ENCODE measurements at regions not wholly inside any gene's neighbourhood (a gene's known extent, or its start where the extent isn't known, plus 50 kb on each side); places are given as distances from the start of the nearest gene placed in this dataset.
"Not testable (repeated sequence)": the region's sequence is repeated elsewhere in the genome, so short reads cannot be mapped to it uniquely, and the experiment has no call there.

GRCh38 chr5:67984546-67984945 lies 231.0 kb upstream of the PIK3R1 start:
- H3K27me3 ChIP-seq = no peaks in the 10 kb centered on the region
- H3K4me1 ChIP-seq = no peaks in the 10 kb centered on the region
- no peaks in the 10 kb centered on the region for H3K9me3 ChIP-seq
- intact Hi-C loops (cut with DNase I) = no loop called here
- no peaks in the 10 kb centered on the region for H3K36me3 ChIP-seq
- DNase-seq = no peak
- H3K9ac ChIP-seq (ENCODE audit: low read depth in 2 of 2, low read length in 2 of 2) = no peak overlapping the region
- no peak overlapping the region for H3K4me3 ChIP-seq
- no peak overlapping the region for H3K27ac ChIP-seq
- TF ChIP-seq CTCF (IDR thresholded peaks at IDR 0.05) = no peak

GRCh38 chr5:67983251-67984110 lies 232.1 kb upstream of the PIK3R1 start:
- intact Hi-C loops (cut with DNase I) = no loop called here
- no peak for DNase-seq
- H3K27me3 ChIP-seq = no peaks in the 10 kb centered on the region
- H3K9me3 ChIP-seq = no peaks in the 10 kb centered on the region
- H3K4me1 ChIP-seq = no peaks in the 10 kb centered on the region
- no peak overlapping the region for H3K27ac ChIP-seq
- TF ChIP-seq CTCF (IDR thresholded peaks at IDR 0.05) = no peak
- H3K36me3 ChIP-seq = no peaks in the 10 kb centered on the region
- H3K4me3 ChIP-seq = no peak overlapping the region
- no peak overlapping the region for H3K9ac ChIP-seq (ENCODE audit: low read depth in 2 of 2, low read length in 2 of 2)

GRCh38 chr5:67982160-67982559 lies 233.4 kb upstream of the PIK3R1 start:
- DNase-seq; H3K4me1 ChIP-seq; H3K9ac ChIP-seq (ENCODE audit: low read depth in 2 of 2, low read length in 2 of 2); intact Hi-C loops (cut with DNase I); H3K27ac ChIP-seq; H3K36me3 ChIP-seq; H3K27me3 ChIP-seq; H3K9me3 ChIP-seq; H3K4me3 ChIP-seq: not testable (repeated sequence)

GRCh38 chr5:67978171-67978570 lies 237.4 kb upstream of the PIK3R1 start:
- intact Hi-C loops (cut with DNase I) = no loop called here

GRCh38 chr5:67976891-67977601 lies 238.5 kb upstream of the PIK3R1 start:
- no peaks in the 10 kb centered on the region for H3K27me3 ChIP-seq
- no peak overlapping the region for H3K27ac ChIP-seq
- no peak for TF ChIP-seq CTCF (IDR thresholded peaks at IDR 0.05)
- H3K9me3 ChIP-seq = no peaks in the 10 kb centered on the region
- no peak overlapping the region for H3K9ac ChIP-seq (ENCODE audit: low read depth in 2 of 2, low read length in 2 of 2)
- H3K4me1 ChIP-seq = no peaks in the 10 kb centered on the region
- intact Hi-C loops (cut with DNase I) = no loop called here
- H3K4me3 ChIP-seq = no peak overlapping the region
- DNase-seq = no peak
- no peaks in the 10 kb centered on the region for H3K36me3 ChIP-seq

More at GRCh38 chr5:67978171-67978570, 237.4 kb upstream of the PIK3R1 start:
- no peak for TF ChIP-seq CTCF (IDR thresholded peaks at IDR 0.05)
- Histone ChIP-seq H3K36me3 (no peaks in the 10 kb centered on the region), H3K9ac (ENCODE audit: low read depth in 2 of 2, low read length in 2 of 2) (no peak overlapping the region), H3K4me1 (no peaks in the 10 kb centered on the region), H3K27ac (no peak overlapping the region), H3K4me3 (no peak overlapping the region), H3K9me3 (no peaks in the 10 kb centered on the region), H3K27me3 (no peaks in the 10 kb centered on the region)
- no peak for DNase-seq

DNA sequence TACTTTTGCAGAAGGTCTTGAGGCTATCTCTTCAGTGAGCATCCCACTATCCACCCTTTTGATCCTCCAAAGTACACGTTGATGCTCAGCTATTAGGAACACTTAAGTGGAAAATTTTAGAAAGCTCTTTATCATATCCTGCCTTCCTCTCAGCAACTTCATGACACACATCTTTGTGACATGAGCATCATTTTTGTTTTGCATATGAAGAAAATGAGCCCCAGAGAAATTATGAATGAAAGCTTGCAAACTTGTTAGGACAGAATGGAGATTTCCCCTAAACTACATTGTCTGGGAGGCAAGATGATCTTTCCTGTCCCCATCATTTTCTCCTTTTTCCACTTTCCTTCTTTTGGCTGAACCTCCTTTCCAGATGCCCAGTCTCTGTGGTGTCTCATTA lies 239.4 kb upstream of the PIK3R1 start:
- Histone ChIP-seq H3K27me3 (no peaks in the 10 kb centered on the region), H3K4me3 (no peak overlapping the region), H3K27ac (no peak overlapping the region), H3K4me1 (peaks cover 4% of the 10 kb centered on the region), H3K36me3 (no peaks in the 10 kb centered on the region), H3K9ac (ENCODE audit: low read depth in 2 of 2, low read length in 2 of 2) (no peak overlapping the region), H3K9me3 (no peaks in the 10 kb centered on the region)
- DNase-seq = no peak
- intact Hi-C loops (cut with DNase I) = no loop called here
- no peak for TF ChIP-seq CTCF (IDR thresholded peaks at IDR 0.05)
